Bronchial epithelial cell (primary cell): ENCODE measurements at regions not wholly inside any gene's neighbourhood (a gene's known extent, or its start where the extent isn't known, plus 50 kb on each side); places are given as distances from the start of the nearest gene placed in this dataset.

ENCODE experiments used
- DNase-seq: peaks from one replicate; pipeline ENCODE4 v3.0.0-alpha.2; 2010; ENCODE audit warnings: low read depth
- FAIRE-seq: peaks from 2 replicates; lab custom pipeline; 2011; peaks lifted over from hg19 to GRCh38; lab: Jason Lieb, UNC
- H3K27me3 ChIP-seq: 2 replicates; pipeline ENCODE4 v1.5.1; 2011; ENCODE audit warnings: low read length; ENCODE audit not compliant: control insufficient read depth, insufficient read depth
- H3K36me3 ChIP-seq: 2 replicates; pipeline ENCODE4 v1.5.1; 2011; ENCODE audit warnings: low read length; ENCODE audit not compliant: control insufficient read depth, insufficient read depth
- H3K4me3 ChIP-seq: 2 replicates; pipeline ENCODE4 v1.5.1; 2011; ENCODE audit warnings: mild to moderate bottlenecking, low read depth, low read length, control low read depth
- CTCF ChIP-seq: IDR thresholded peaks from 2 replicates; pipeline ENCODE4 v1.5.1; 2011; ENCODE audit warnings: mild to moderate bottlenecking, moderate library complexity, low read length, control low read depth, inconsistent platforms; ENCODE audit not compliant: insufficient read depth, severe bottlenecking

GRCh38 chr5:124303366-124303765, 443.1 kb downstream of the ZNF608 start:
- TF ChIP-seq CTCF: no peak
- FAIRE-seq (no peak), DNase-seq (no peak)
- Histone ChIP-seq H3K36me3 (no peaks in the 10 kb centered on the region), H3K4me3 (no peak overlapping the region), H3K27me3 (no peaks in the 10 kb centered on the region)

GRCh38 chr5:124302533-124302932, 443.9 kb downstream of the ZNF608 start:
- no peak for TF ChIP-seq CTCF
- Histone ChIP-seq H3K36me3 (no peaks in the 10 kb centered on the region), H3K27me3 (no peaks in the 10 kb centered on the region), H3K4me3 (no peak overlapping the region)
- FAIRE-seq (no peak), DNase-seq (no peak)

- H3K27me3 ChIP-seq: no peaks in the 10 kb centered on the region
- H3K4me3 ChIP-seq: no peak overlapping the region
- no peaks in the 10 kb centered on the region for H3K36me3 ChIP-seq
- FAIRE-seq (no peak), DNase-seq (no peak)
- no peak for TF ChIP-seq CTCF
Measured at GRCh38 chr5:124301850-124302249, 444.6 kb downstream of the ZNF608 start.

- no peak for TF ChIP-seq CTCF
- H3K4me3 ChIP-seq: no peak overlapping the region
- H3K27me3 ChIP-seq: no peaks in the 10 kb centered on the region
- no peaks in the 10 kb centered on the region for H3K36me3 ChIP-seq
- no peak for FAIRE-seq
- no peak for DNase-seq
Measured at GRCh38 chr5:124300815-124301621, 445.4 kb downstream of the ZNF608 start.

DNA sequence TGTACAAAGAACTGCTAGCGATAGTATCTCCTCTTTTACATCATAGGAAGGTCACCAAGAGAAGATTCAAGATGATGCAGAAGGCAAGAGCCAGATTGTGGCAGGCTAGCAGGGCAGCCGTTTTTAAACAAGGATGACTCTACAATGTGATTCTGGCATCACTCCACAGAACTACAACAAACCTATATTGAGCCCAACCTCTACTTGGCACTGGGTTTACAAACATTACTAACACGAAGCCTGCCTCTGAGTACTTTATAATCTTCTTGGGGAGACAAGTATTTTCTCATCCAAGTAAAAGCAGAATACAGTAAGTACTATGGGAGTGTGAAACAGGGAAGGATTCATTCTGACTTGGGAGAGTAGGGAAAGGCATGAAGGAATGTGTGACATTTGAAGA, 448.6 kb downstream of the ZNF608 start:
- DNase-seq: no peak
- Histone ChIP-seq H3K36me3 (no peaks in the 10 kb centered on the region), H3K27me3 (no peaks in the 10 kb centered on the region), H3K4me3 (no peak overlapping the region)
- no peak for TF ChIP-seq CTCF
- no peak for FAIRE-seq
